GM19395 (cell line): ENCODE measurements at regions not wholly inside any gene's neighbourhood (a gene's known extent, or its start where the extent isn't known, plus 50 kb on each side); places are given as distances from the start of the nearest gene placed in this dataset.
"Not testable (repeated sequence)": the region's sequence is repeated elsewhere in the genome, so short reads cannot be mapped to it uniquely, and the experiment has no call there.

Source experiments
- ATAC-seq: cut with Tn5 transposase; IDR thresholded peaks from one replicate; pipeline ENCODE4 v1.9.1; 2021; ENCODE audit warnings: mild to moderate bottlenecking, moderate library complexity; ENCODE audit not compliant: unreplicated experiment

DNA sequence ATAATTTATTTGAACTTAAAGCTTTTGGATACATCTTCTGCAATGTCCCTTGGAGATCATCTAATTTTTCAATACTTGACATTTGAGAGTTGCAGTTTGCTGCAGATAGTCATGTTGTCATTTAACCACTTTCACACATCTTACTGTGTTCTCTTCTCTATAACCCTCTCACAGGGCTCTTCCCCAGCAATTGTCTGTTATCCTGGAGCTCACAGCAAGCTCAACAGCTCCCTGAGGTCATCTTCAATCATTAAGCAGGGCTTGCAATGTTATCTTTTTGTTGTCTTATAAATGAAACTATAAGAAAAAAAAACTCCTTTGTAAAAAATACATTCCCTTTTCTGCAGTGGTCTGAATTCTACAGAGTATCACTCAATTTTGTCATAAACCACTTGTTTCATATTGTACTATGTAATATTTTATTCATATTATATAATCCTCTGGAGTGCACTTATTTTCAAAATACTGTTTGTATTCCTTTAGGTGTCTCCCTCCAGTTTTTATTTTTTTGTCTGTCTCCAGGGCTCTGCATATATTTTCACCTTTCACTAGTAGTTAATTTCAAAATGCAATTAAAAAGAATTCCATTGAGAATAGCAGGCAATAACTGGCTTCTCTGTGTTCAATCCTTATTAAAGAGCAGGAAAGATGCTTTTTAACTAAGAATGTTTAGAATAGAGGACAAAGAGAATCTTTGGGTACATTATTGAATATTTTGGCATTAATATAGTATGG, 106.3 kb upstream of the ARSJ start:
- no peak for ATAC-seq

GRCh38 chr4:114087596-114088230, 108.3 kb upstream of the ARSJ start:
- no peak for ATAC-seq

GRCh38 chr4:114088481-114088880, 109.0 kb upstream of the ARSJ start:
- ATAC-seq: no peak

- no peak for ATAC-seq
These were observed 112.1 kb upstream of the ARSJ start for GRCh38 chr4:114091546-114091945.

DNA sequence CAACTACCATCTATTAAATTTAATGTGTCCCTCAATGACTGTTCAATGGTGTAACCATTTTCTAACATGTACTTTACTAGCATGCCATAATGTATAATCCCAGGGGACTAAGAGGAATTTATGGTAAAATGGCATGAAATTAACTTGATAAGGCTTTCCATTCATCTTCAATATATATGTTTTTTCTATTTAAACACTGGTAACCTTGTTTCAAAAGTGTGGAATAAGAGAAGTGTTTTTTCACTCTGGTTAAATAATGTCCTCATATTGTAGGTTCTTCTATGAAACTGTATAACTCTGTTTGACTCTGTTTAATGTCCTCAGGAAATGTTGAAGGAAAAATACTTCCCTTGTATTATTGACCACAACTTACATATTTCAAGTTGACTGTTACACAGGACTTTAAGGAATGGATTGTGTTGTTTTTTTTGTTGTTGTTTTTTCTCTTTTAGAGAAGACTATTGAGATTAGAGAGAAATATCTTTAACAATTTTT, 113.8 kb upstream of the ARSJ start:
- ATAC-seq: no peak

DNA sequence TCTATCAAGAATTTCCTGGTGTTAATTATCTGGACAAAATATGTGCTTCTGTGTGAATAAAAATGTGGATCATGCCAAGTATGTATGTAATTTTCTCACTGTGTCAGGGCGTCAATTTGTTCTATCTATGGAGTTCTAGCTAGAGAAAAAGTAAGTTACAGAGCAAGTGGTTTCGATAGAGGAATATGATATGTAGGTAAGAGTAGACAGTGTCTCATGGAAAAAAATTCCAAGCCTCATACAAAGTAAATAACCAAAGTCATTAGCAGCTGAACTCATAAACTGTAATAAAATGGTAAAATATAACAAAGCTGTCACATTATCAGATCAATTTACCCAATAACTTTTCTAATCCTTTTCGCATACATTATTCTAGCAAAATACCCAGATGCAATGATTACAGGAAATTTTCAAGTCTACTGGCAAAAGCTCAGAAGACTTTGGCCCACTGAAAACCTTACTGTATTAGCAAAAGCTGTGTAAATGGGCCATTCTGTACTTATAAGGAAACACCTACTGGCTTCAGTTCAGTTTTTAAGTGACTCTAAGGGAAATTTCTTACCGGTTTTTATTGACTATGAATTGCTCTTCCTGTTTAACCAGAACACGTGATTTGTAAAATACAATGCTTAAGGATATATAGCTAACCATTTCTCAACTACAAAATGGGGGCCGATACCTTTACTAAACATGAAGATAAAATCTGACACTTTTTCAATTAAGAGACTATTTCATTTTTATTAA, 121.0 kb upstream of the ARSJ start:
- ATAC-seq: no peak

DNA sequence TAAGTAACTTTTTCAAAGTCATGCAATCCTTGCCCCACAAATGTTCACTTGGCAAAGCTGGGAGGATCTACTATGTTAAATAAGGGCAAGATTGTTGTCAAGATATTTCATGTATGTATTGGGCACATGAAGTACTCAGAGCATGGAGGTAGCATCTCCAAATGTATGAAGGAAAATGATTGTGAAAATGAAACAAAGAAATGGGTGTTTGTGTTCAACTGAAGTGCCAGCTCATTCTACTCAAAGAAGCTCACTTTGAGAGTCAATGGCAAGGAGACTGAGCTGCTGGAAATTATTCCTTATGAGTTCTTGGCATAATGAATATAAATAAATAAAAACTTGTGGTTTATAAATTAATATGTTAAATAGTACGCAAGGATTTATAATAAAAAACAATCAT, 124.5 kb upstream of the ARSJ start:
- ATAC-seq: no peak

DNA sequence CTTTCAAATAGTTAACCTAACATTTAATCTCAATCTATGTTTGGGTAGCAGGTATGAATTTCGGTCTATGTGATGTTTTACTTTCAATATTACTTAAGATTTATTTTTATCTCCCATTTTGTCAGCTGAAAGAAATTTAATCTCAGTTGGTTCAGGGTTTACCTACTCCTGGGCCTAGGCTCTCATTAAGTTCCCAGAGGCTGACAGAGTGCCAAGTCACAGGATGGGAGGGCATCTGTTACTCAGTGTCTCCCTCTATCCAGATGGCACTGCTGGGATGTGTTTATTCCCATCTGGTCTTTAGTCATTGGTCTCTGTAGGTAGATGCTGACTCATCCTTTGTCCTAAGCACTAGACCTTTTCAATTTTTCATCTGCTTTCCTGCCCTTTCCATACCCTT, 129.4 kb upstream of the ARSJ start:
- ATAC-seq: peak; percentile 67

- no peak for ATAC-seq
These were observed 130.3 kb upstream of the ARSJ start for GRCh38 chr4:114109776-114110175.

DNA sequence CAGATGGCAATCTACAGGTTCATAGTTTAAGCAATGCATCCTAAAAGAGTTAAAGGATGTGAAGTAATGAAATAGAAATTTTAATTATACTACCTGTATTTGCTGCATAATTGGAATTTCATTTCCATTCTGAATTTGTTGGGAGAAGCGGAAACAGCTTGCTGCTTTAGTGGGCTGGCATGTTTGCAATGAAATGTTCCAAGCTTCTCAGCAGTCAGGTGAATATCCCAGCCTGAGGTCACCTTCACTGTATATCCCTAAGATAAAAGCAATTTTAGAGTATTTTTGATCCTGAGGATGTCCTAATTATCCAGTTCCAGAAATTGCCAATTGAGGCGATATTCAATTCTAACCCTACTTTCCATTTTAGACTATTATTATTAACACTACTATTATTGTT, 136.1 kb upstream of the ARSJ start:
- ATAC-seq: no peak

GRCh38 chr4:114116861-114117260, 137.4 kb upstream of the ARSJ start:
- no peak for ATAC-seq

DNA sequence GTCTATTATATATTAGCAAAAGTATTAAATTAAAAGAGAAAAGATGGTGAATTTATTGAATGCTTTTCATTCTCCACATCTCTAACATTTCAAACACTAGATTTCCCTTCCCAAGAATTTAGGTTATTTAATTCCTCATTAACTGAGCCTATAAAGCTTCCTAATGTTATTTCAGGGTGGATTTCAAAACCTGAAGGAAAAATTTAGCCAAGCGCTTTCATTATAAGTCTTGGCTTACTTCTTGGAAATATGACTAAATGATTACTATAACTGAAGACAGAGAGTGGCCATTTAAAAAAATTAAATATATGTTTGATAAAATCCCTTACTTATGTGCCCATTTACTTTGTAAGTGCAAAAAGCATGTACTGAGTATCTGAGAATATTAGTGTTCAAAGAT, 141.8 kb upstream of the ARSJ start:
- ATAC-seq: no peak

DNA sequence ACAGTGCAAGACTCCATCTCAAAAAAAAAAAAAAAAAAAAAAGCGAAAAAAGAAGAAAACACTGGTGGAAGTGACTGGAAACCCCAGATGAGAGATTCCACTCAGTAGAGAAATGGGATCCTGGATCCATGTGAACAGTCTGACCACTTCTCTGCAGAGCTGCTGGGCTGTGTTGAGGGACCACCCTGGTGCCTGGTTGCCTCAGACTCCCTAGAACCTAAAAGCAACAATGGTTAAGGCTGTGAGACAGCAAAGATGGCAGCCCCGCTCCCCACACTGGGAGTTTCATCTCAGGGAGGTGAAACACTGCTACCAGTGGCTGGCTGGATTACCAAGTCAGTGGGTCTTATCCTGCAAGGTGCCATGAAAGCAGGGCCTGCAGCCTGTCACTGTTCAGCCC, 152.8 kb upstream of the ARSJ start:
- ATAC-seq: no peak

GRCh38 chr4:114132830-114133229, 153.4 kb upstream of the ARSJ start:
- no peak for ATAC-seq

DNA sequence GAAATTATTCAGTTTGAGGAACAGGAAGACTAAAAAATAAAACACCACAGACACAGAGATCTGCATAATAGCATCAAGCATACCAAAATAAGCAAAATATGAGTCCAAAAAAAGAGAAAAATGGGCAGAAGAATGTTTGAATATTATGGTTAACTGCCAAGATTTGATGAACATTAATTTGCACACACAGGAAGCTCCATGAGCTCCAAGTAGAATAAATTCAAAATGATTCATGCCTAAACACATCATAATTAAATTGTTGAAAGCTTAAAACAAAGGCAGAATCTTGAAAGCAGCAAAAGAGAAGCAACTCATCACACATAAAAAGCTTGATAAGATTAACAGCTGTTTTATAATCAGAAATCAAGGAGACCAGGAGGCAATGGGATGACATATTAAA, 156.6 kb upstream of the ARSJ start:
- no peak for ATAC-seq

- ATAC-seq: no peak
These were observed 158.5 kb upstream of the ARSJ start for GRCh38 chr4:114137984-114138383.

DNA sequence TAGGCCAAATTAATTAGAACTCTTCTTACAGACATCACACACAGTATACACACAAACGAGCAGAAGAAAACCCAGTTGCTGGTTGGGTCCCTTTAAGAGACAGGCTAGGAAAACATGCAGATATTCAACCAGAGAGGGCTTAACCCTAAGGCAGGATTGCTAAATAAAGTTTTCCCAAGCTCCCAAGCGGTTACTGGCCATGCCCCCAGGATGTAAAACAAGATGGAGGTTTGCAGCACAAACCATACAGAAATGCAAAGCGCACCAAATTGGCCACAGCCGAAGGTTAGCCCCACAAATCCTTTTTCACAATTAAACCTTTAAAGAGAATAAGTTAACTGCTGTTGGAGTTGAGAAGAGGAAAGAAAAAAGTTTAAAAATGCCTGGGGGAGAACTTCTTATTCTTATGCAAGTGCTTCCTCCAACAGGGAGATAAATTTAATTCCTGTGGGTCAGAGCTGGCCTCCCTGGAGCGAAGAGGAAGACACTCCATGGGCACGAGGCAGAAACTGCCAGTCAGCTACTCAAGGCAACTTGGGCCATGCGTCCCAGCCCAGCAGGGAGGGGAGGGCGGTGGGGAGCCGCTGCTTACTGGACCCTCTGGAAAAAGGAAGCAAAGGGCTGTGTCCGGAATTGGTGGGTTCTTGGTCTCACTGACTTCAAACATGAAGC, 167.6 kb upstream of the ARSJ start:
- peak; percentile 62 for ATAC-seq

DNA sequence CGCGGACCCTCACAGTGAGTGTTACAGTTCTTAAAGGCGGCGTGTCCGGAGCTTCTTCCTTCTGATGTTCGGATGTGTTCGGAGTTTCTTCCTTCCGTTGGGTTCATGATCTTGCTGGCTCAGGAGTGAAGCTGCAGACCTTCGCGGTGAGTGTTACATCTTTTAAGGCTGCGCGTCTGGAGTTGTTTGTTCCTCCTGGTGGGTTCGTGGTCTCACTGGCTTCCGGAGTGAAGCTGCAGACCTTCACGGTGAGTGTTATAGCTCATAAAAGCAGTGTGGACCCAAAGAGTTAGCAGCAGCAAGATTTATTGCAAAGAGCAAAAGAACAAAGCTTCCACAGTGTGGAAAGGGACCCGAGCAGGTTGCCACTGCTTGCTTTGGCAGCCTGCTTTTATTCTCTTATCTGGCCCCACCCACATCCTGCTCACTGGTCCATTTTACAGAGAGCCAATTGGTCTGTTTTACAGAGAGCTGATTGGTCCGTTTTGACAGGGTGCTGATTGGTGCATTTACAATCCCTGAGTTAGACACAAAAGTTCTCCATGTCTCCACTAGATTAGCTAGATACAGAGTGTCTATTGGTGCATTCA, 168.3 kb upstream of the ARSJ start:
- ATAC-seq: peak; percentile 34

- ATAC-seq: not testable (repeated sequence)
These were observed 169.1 kb upstream of the ARSJ start for GRCh38 chr4:114148372-114149070.

GRCh38 chr4:114156371-114156770, 176.9 kb upstream of the ARSJ start:
- ATAC-seq: no peak
